H1 (cell line): ENCODE measurements at regions not wholly inside any gene's neighbourhood (a gene's known extent, or its start where the extent isn't known, plus 50 kb on each side); places are given as distances from the start of the nearest gene placed in this dataset.

Experiments used
- BCL11A ChIP-seq, 2 experiments: IDR thresholded peaks; one replicate each; pipeline ENCODE4 v1.6.1; 2011; ENCODE audit warnings: low read depth in 2 of 2, low read length in 2 of 2, mild to moderate bottlenecking in 2 of 2
- CBX8 ChIP-seq: fragments of 300-800, 300-1000 bp; sonication (generic); IDR thresholded peaks from 2 replicates; pipeline ENCODE4 v1.7.1; 2016; ENCODE audit warnings: low read depth, low read length, borderline replicate concordance
- CTCF ChIP-seq, 3 experiments: IDR thresholded peaks; 1 replicate in 2 of 3; 2 replicates in 1 of 3; pipeline versions ENCODE4 v1.5.1 to v1.6.1; 2011; ENCODE audit warnings: low read length in 3 of 3, mild to moderate bottlenecking in 3 of 3, inconsistent platforms in 2 of 3, low read depth in 1 of 3, moderate library complexity in 1 of 3; ENCODE audit not compliant: insufficient read depth in 1 of 3; ENCODE audit errors: control extremely low read depth in 1 of 3
- POLR2A ChIP-seq, 2 experiments: IDR thresholded peaks; 1 replicate in 1 of 2; 2 replicates in 1 of 2; pipeline ENCODE4 v1.6.1; 2011; ENCODE audit warnings: low read depth in 2 of 2, low read length in 2 of 2, mild to moderate bottlenecking in 2 of 2; ENCODE audit errors: control extremely low read depth in 1 of 2
- USF2 ChIP-seq: IDR thresholded peaks from 2 replicates; pipeline ENCODE4 v1.6.1; 2011; ENCODE audit warnings: low read length, improper control_type of control experiment

- no peak for TF ChIP-seq BCL11A (IDR thresholded peaks at IDR 0.05; ENCODE audit: low read depth in 2 of 2, low read length in 2 of 2)
- no peak for TF ChIP-seq POLR2A (IDR thresholded peaks at IDR 0.05; ENCODE audit: control extremely low read depth in 1 of 2, low read depth in 2 of 2, low read length in 2 of 2)
- TF ChIP-seq USF2: no peak
- TF ChIP-seq CTCF (IDR thresholded peaks at IDR 0.05; ENCODE audit: control extremely low read depth in 1 of 3, insufficient read depth in 1 of 3, low read depth in 1 of 3, low read length in 3 of 3): no peak
- TF ChIP-seq CBX8: no peak
These were observed 290.8 kb upstream of the MDGA2 start (continued) for GRCh38 chr14:47966076-47966810.
